Activated CD8-positive, alpha-beta memory T cell treated with anti-CD3 and anti-CD28 coated beads, Interleukin-2, amount 50 U/mL, for 24 hours (primary cell): ENCODE measurements at regions not wholly inside any gene's neighbourhood (a gene's known extent, or its start where the extent isn't known, plus 50 kb on each side); places are given as distances from the start of the nearest gene placed in this dataset.
"Not testable (repeated sequence)": the region's sequence is repeated elsewhere in the genome, so short reads cannot be mapped to it uniquely, and the experiment has no call there.

ENCODE experiments used
- DNase-seq: peaks from one replicate; pipeline ENCODE4 v3.0.0-alpha.2; 2020; ENCODE audit errors: extremely low read depth

- not testable (repeated sequence) for DNase-seq
Observed at GRCh38 chr7:65146118-65146914, 139.8 kb upstream of the ERV3-1 start.

GRCh38 chr7:65145710-65146109 lies 139.2 kb upstream of the ERV3-1 start:
- not testable (repeated sequence) for DNase-seq

- DNase-seq = not testable (repeated sequence)
Observed at GRCh38 chr7:65145008-65145407, 138.5 kb upstream of the ERV3-1 start.

- not testable (repeated sequence) for DNase-seq
Observed at GRCh38 chr7:65144557-65144956, 138.1 kb upstream of the ERV3-1 start.

GRCh38 chr7:65144119-65144518 lies 137.6 kb upstream of the ERV3-1 start:
- not testable (repeated sequence) for DNase-seq

- not testable (repeated sequence) for DNase-seq
Observed at GRCh38 chr7:65141894-65142293, 135.4 kb upstream of the ERV3-1 start.

- not testable (repeated sequence) for DNase-seq
Observed at GRCh38 chr7:65141405-65141778, 134.9 kb upstream of the ERV3-1 start.

- DNase-seq = not testable (repeated sequence)
Observed at GRCh38 chr7:65140543-65141404, 134.3 kb upstream of the ERV3-1 start.

- DNase-seq = not testable (repeated sequence)
Observed at GRCh38 chr7:65136850-65137249, 130.4 kb upstream of the ERV3-1 start.

GRCh38 chr7:65133087-65133486 lies 126.6 kb upstream of the ERV3-1 start:
- DNase-seq = not testable (repeated sequence)

GRCh38 chr7:65132256-65132655 lies 125.8 kb upstream of the ERV3-1 start:
- not testable (repeated sequence) for DNase-seq

GRCh38 chr7:65127364-65127763 lies 120.9 kb upstream of the ERV3-1 start:
- DNase-seq = not testable (repeated sequence)

GRCh38 chr7:65124600-65124999 lies 118.1 kb upstream of the ERV3-1 start:
- not testable (repeated sequence) for DNase-seq

- DNase-seq = not testable (repeated sequence)
Observed at GRCh38 chr7:65105650-65106203, 99.2 kb upstream of the ERV3-1 start.

- DNase-seq = not testable (repeated sequence)
Observed at GRCh38 chr7:65100499-65100898, 94.0 kb upstream of the ERV3-1 start.

- DNase-seq = not testable (repeated sequence)
Observed at GRCh38 chr7:65081669-65082055, 75.2 kb upstream of the ERV3-1 start.

GRCh38 chr7:65080799-65081668 lies 74.5 kb upstream of the ERV3-1 start:
- DNase-seq = peak; percentile 71

- not testable (repeated sequence) for DNase-seq
Observed at GRCh38 chr7:65074959-65075358, 68.5 kb upstream of the ERV3-1 start.

- DNase-seq = not testable (repeated sequence)
Observed at GRCh38 chr7:65073160-65073559, 66.7 kb upstream of the ERV3-1 start.

- not testable (repeated sequence) for DNase-seq
Observed at GRCh38 chr7:65071854-65072431, 65.5 kb upstream of the ERV3-1 start.

- not testable (repeated sequence) for DNase-seq
Observed at GRCh38 chr7:65069476-65069875, 63.0 kb upstream of the ERV3-1 start.
